Activated CD4-positive, alpha-beta memory T cell treated with anti-CD3 and anti-CD28 coated beads for 36 hours (primary cell): ENCODE measurements at regions not wholly inside any gene's neighbourhood (a gene's known extent, or its start where the extent isn't known, plus 50 kb on each side); places are given as distances from the start of the nearest gene placed in this dataset.
A peak's percentile ranks its signal among the peaks of the same experiment; 100 is the strongest.

Experiments
- CTCF ChIA-PET: fragments of 350-600 bp; sonication (Branson Sonifier 250); formaldehyde crosslinking; loops from one replicate; lab custom pipeline; 2021; ENCODE audit warnings: antibody characterized with exemption, inconsistent platforms; lab: Charles Lee
- POLR2A ChIA-PET: fragments of 350-600 bp; sonication (Branson Sonifier 250); formaldehyde crosslinking; loops from one replicate; lab custom pipeline; 2021; ENCODE audit warnings: antibody characterized with exemption; lab: Charles Lee
- DNase-seq: peaks from one replicate; pipeline ENCODE4 v3.0.0-alpha.2; 2020
- H3K27ac Mint-ChIP-seq: one replicate; pipeline ENCODE4 v1.8.0; 2021; ENCODE audit warnings: mixed read lengths
- H3K27me3 Mint-ChIP-seq: one replicate; pipeline ENCODE4 v1.8.0; 2021; ENCODE audit warnings: mixed read lengths
- H3K36me3 Mint-ChIP-seq: one replicate; pipeline ENCODE4 v1.8.0; 2021; ENCODE audit warnings: mixed read lengths
- H3K4me1 Mint-ChIP-seq: one replicate; pipeline ENCODE4 v1.8.0; 2021; ENCODE audit warnings: low read depth, mixed read lengths
- H3K4me3 Mint-ChIP-seq: one replicate; pipeline ENCODE4 v1.8.0; 2021; ENCODE audit warnings: mild to moderate bottlenecking, mixed read lengths
- H3K9me3 Mint-ChIP-seq: one replicate; pipeline ENCODE4 v1.8.0; 2021; ENCODE audit warnings: mixed read lengths
- intact Hi-C: fragments of 100-400 bp; cut with micrococcal nuclease; formaldehyde crosslinking; loops from one replicate; pipeline ENCODE4 v1.15.1; 2023

- H3K4me3 Mint-ChIP-seq = no peak overlapping the region
- H3K27ac Mint-ChIP-seq = no peak overlapping the region
- no peak for DNase-seq
- POLR2A ChIA-PET = no interaction called here
- no peaks in the 10 kb centered on the region for H3K9me3 Mint-ChIP-seq
- CTCF ChIA-PET = no interaction called here
- H3K36me3 Mint-ChIP-seq = no peaks in the 10 kb centered on the region
- intact Hi-C loops = no loop called here
- H3K27me3 Mint-ChIP-seq = no peaks in the 10 kb centered on the region
- H3K4me1 Mint-ChIP-seq = no peaks in the 10 kb centered on the region
These were observed 139.2 kb downstream of the LINC00632 start for GRCh38 chrX:140848800-140849199.

- Mint-ChIP-seq H3K36me3 (no peaks in the 10 kb centered on the region), H3K4me1 (no peaks in the 10 kb centered on the region), H3K9me3 (no peaks in the 10 kb centered on the region), H3K27ac (no peak overlapping the region), H3K27me3 (no peaks in the 10 kb centered on the region), H3K4me3 (no peak overlapping the region)
- CTCF ChIA-PET = no interaction called here
- intact Hi-C loops = no loop called here
- POLR2A ChIA-PET = no interaction called here
- no peak for DNase-seq
These were observed 141.7 kb upstream of the SPANXB1 start for GRCh38 chrX:140860718-140861117.

GRCh38 chrX:140866446-140866845 lies 135.9 kb upstream of the SPANXB1 start:
- no peaks in the 10 kb centered on the region for H3K4me1 Mint-ChIP-seq
- no peaks in the 10 kb centered on the region for H3K27me3 Mint-ChIP-seq
- CTCF ChIA-PET = no interaction called here
- no peak overlapping the region for H3K4me3 Mint-ChIP-seq
- no peak overlapping the region for H3K27ac Mint-ChIP-seq
- H3K36me3 Mint-ChIP-seq = no peaks in the 10 kb centered on the region
- DNase-seq = no peak
- intact Hi-C loops = no loop called here
- POLR2A ChIA-PET = no interaction called here
- H3K9me3 Mint-ChIP-seq = no peaks in the 10 kb centered on the region

- CTCF ChIA-PET = no interaction called here
- H3K9me3 Mint-ChIP-seq = no peaks in the 10 kb centered on the region
- H3K4me3 Mint-ChIP-seq = no peak overlapping the region
- no peaks in the 10 kb centered on the region for H3K27me3 Mint-ChIP-seq
- POLR2A ChIA-PET = no interaction called here
- no peak overlapping the region for H3K27ac Mint-ChIP-seq
- no peak for DNase-seq
- intact Hi-C loops = no loop called here
- H3K4me1 Mint-ChIP-seq = peaks cover 11% of the 10 kb centered on the region
- no peaks in the 10 kb centered on the region for H3K36me3 Mint-ChIP-seq
These were observed 89.8 kb upstream of the SPANXB1 start for GRCh38 chrX:140912606-140913005.

- ChIA-PET POLR2A (no interaction called here), CTCF (interaction anchor here (1.8 kb wide), 1 partner anchor 152 kb away, joined by 4 read pairs; no protein-coding TSS in a partner anchor)
- no peaks in the 10 kb centered on the region for H3K36me3 Mint-ChIP-seq
- H3K4me1 Mint-ChIP-seq = peaks cover 23% of the 10 kb centered on the region
- no peak overlapping the region for H3K4me3 Mint-ChIP-seq
- no peak for DNase-seq
- no peak overlapping the region for H3K27ac Mint-ChIP-seq
- no peaks in the 10 kb centered on the region for H3K9me3 Mint-ChIP-seq
- no peaks in the 10 kb centered on the region for H3K27me3 Mint-ChIP-seq
- intact Hi-C loops = no loop called here
These were observed 88.4 kb upstream of the SPANXB1 start for GRCh38 chrX:140913802-140914501.

- Mint-ChIP-seq H3K9me3 (no peaks in the 10 kb centered on the region), H3K27ac (peak overlapping the region; percentile 58), H3K36me3 (no peaks in the 10 kb centered on the region), H3K4me1 (peaks cover 24% of the 10 kb centered on the region), H3K4me3 (no peak overlapping the region), H3K27me3 (no peaks in the 10 kb centered on the region)
- ChIA-PET CTCF (interaction anchor here (1.3 kb wide), 1 partner anchor 361 kb away, joined by 6 read pairs; no protein-coding TSS in a partner anchor), POLR2A (interaction anchor here (0.6 kb wide), 1 partner anchor 261 kb away, joined by 3 read pairs; no protein-coding TSS in a partner anchor)
- intact Hi-C loops = loop anchor here (1.0 kb wide), 3 partner anchors 95 to 241 kb away; no protein-coding TSS in a partner anchor
- no peak for DNase-seq
These were observed 85.5 kb upstream of the SPANXB1 start for GRCh38 chrX:140916872-140917271.

- peaks cover 24% of the 10 kb centered on the region for H3K4me1 Mint-ChIP-seq
- peak overlapping the region; percentile 79 for H3K27ac Mint-ChIP-seq
- H3K36me3 Mint-ChIP-seq = no peaks in the 10 kb centered on the region
- POLR2A ChIA-PET = interaction anchor here (0.6 to 1.0 kb wide), 2 partner anchors 152 to 260 kb away, joined by 3 to 4 read pairs; no protein-coding TSS in a partner anchor
- no peak for DNase-seq
- no peaks in the 10 kb centered on the region for H3K27me3 Mint-ChIP-seq
- no peaks in the 10 kb centered on the region for H3K9me3 Mint-ChIP-seq
- CTCF ChIA-PET = interaction anchor here (0.6 to 1.8 kb wide), 4 partner anchors 97 to 361 kb away, joined by 3 to 7 read pairs (median 4); no protein-coding TSS in a partner anchor
- intact Hi-C loops = loop anchor here (1.0 kb wide), 3 partner anchors 95 to 241 kb away; no protein-coding TSS in a partner anchor
- H3K4me3 Mint-ChIP-seq = no peak overlapping the region
These were observed 84.9 kb upstream of the SPANXB1 start for GRCh38 chrX:140917354-140918115.

- intact Hi-C loops = no loop called here
- Mint-ChIP-seq H3K36me3 (no peaks in the 10 kb centered on the region), H3K9me3 (no peaks in the 10 kb centered on the region), H3K4me3 (no peak overlapping the region), H3K4me1 (peaks cover 24% of the 10 kb centered on the region), H3K27me3 (no peaks in the 10 kb centered on the region), H3K27ac (peak overlapping the region; percentile 79)
- DNase-seq = peak; percentile 44
- ChIA-PET POLR2A (interaction anchor here (1.0 kb wide), 1 partner anchor 153 kb away, joined by 4 read pairs; no protein-coding TSS in a partner anchor), CTCF (interaction anchor here (0.6 to 1.8 kb wide), 5 partner anchors 97 to 399 kb away, joined by 3 to 7 read pairs (median 3); no protein-coding TSS in a partner anchor)
These were observed 83.9 kb upstream of the SPANXB1 start for GRCh38 chrX:140918398-140919038.

GRCh38 chrX:140920416-140920815 lies 82.0 kb upstream of the SPANXB1 start:
- Mint-ChIP-seq H3K9me3 (no peaks in the 10 kb centered on the region), H3K4me3 (no peak overlapping the region), H3K27ac (no peak overlapping the region), H3K36me3 (no peaks in the 10 kb centered on the region), H3K4me1 (peaks cover 24% of the 10 kb centered on the region), H3K27me3 (no peaks in the 10 kb centered on the region)
- intact Hi-C loops = no loop called here
- DNase-seq = no peak
- CTCF ChIA-PET = interaction anchor here (2.4 kb wide), 1 partner anchor 357 kb away, joined by 9 read pairs; no protein-coding TSS in a partner anchor
- POLR2A ChIA-PET = no interaction called here

GRCh38 chrX:140923118-140923517 lies 79.3 kb upstream of the SPANXB1 start:
- DNase-seq = no peak
- H3K9me3 Mint-ChIP-seq = no peaks in the 10 kb centered on the region
- H3K27ac Mint-ChIP-seq = no peak overlapping the region
- H3K36me3 Mint-ChIP-seq = no peaks in the 10 kb centered on the region
- H3K27me3 Mint-ChIP-seq = no peaks in the 10 kb centered on the region
- peaks cover 8% of the 10 kb centered on the region for H3K4me1 Mint-ChIP-seq
- H3K4me3 Mint-ChIP-seq = no peak overlapping the region
- intact Hi-C loops = no loop called here
- CTCF ChIA-PET = no interaction called here
- POLR2A ChIA-PET = no interaction called here

- POLR2A ChIA-PET = no interaction called here
- H3K36me3 Mint-ChIP-seq = no peaks in the 10 kb centered on the region
- CTCF ChIA-PET = no interaction called here
- no peak overlapping the region for H3K4me3 Mint-ChIP-seq
- no peak for DNase-seq
- H3K27ac Mint-ChIP-seq = no peak overlapping the region
- intact Hi-C loops = no loop called here
- H3K9me3 Mint-ChIP-seq = no peaks in the 10 kb centered on the region
- no peaks in the 10 kb centered on the region for H3K27me3 Mint-ChIP-seq
- H3K4me1 Mint-ChIP-seq = no peaks in the 10 kb centered on the region
These were observed 73.7 kb upstream of the SPANXB1 start for GRCh38 chrX:140928739-140929138.

- Mint-ChIP-seq H3K4me1 (no peaks in the 10 kb centered on the region), H3K4me3 (no peak overlapping the region), H3K27me3 (no peaks in the 10 kb centered on the region), H3K27ac (no peak overlapping the region), H3K9me3 (no peaks in the 10 kb centered on the region), H3K36me3 (no peaks in the 10 kb centered on the region)
- ChIA-PET CTCF (no interaction called here), POLR2A (no interaction called here)
- intact Hi-C loops = no loop called here
- no peak for DNase-seq
These were observed 69.4 kb upstream of the SPANXB1 start for GRCh38 chrX:140933016-140933415.
